Skin of body (tissue), 1 donor: ENCODE measurements at regions not wholly inside any gene's neighbourhood (a gene's known extent, or its start where the extent isn't known, plus 50 kb on each side); places are given as distances from the start of the nearest gene placed in this dataset. TPM values are rescaled to one million over a fixed set of nuclear protein-coding genes. Genes with fewer than 3 reads are reported as not detected.

Experiments
- small RNA-seq: library from RNA; depleted of rRNA; stranded (forward); fragments of <200 nt; gene quantifications from one replicate; pipeline ENCODE3, GENCODE V24; 2014; ENCODE audit warnings: low replicate concordance

Small RNA genes lying in the stretch of these regions (small RNA-seq; reads per million reads assigned to genes)
- gene AC010350.1 = not detected
